Liver (tissue), 8 donors: ENCODE measurements at regions not wholly inside any gene's neighbourhood (a gene's known extent, or its start where the extent isn't known, plus 50 kb on each side); places are given as distances from the start of the nearest gene placed in this dataset.

ENCODE experiments used
- DNase-seq: peaks from one replicate; pipeline ENCODE4 v3.0.0-alpha.2; 2017; ENCODE audit warnings: low spot score
- H3K27ac ChIP-seq, 2 donors: one replicate each; pipeline ENCODE4 v1.7.0; 2013; ENCODE audit warnings: inconsistent platforms in 2 of 2, low read length in 2 of 2, control low read depth in 1 of 2, low read depth in 1 of 2, mild to moderate bottlenecking in 1 of 2
- H3K27me3 ChIP-seq, 4 donors: one replicate each; pipeline versions ENCODE4 v1.6.1 to v1.7.0; 2013; ENCODE audit warnings: low read length in 3 of 4, inconsistent platforms in 1 of 4, mild to moderate bottlenecking in 1 of 4, moderate library complexity in 1 of 4; ENCODE audit not compliant: control insufficient read depth in 4 of 4, insufficient read depth in 4 of 4
- H3K36me3 ChIP-seq, 4 donors: one replicate each; pipeline versions ENCODE4 v1.6.1 to v1.7.0; 2013; ENCODE audit warnings: low read length in 3 of 4, mild to moderate bottlenecking in 3 of 4, low read depth in 1 of 4, moderate library complexity in 1 of 4; ENCODE audit not compliant: control insufficient read depth in 4 of 4, insufficient read depth in 3 of 4
- H3K4me1 ChIP-seq, 4 donors: one replicate each; pipeline versions ENCODE4 v1.6.1 to v1.7.0; 2013; ENCODE audit warnings: low read length in 3 of 4, mild to moderate bottlenecking in 3 of 4, moderate library complexity in 1 of 4; ENCODE audit not compliant: control insufficient read depth in 4 of 4, insufficient read depth in 4 of 4
- H3K4me3 ChIP-seq, 3 donors: one replicate each; pipeline versions ENCODE4 v1.6.1 to v1.7.0; 2013; ENCODE audit warnings: low read length in 3 of 3, control low read depth in 1 of 3, low read depth in 1 of 3, mild to moderate bottlenecking in 1 of 3
- H3K9ac ChIP-seq, 2 donors: one replicate each; pipeline ENCODE4 v1.7.0; 2013; ENCODE audit warnings: low read length in 2 of 2, mild to moderate bottlenecking in 2 of 2, moderate library complexity in 2 of 2, control low read depth in 1 of 2, low read depth in 1 of 2
- H3K9me3 ChIP-seq, 4 donors: one replicate each; pipeline versions ENCODE4 v1.6.1 to v1.7.0; 2013; ENCODE audit warnings: low read length in 3 of 4; ENCODE audit not compliant: control insufficient read depth in 4 of 4
- FOXA1 ChIP-seq: IDR thresholded peaks from 2 replicates; pipeline ENCODE4 v1.6.1; 2016; ENCODE audit warnings: antibody characterized with exemption
- FOXA2 ChIP-seq: IDR thresholded peaks from 2 replicates; pipeline ENCODE4 v1.6.1; 2016; ENCODE audit warnings: antibody characterized with exemption
- GABPA ChIP-seq, 2 donors: IDR thresholded peaks in 1 of 2; conservative IDR thresholded peaks in 1 of 2; 2 replicates each; pipeline ENCODE4 v1.6.1; 2016; ENCODE audit warnings: antibody characterized with exemption in 2 of 2, mild to moderate bottlenecking in 1 of 2, moderate library complexity in 1 of 2
- HNF4A ChIP-seq, 2 donors: conservative IDR thresholded peaks; 2 replicates each; pipeline ENCODE4 v1.6.1; 2016; ENCODE audit warnings: antibody characterized with exemption in 2 of 2, mild to moderate bottlenecking in 2 of 2
- HNF4G ChIP-seq: IDR thresholded peaks from 2 replicates; pipeline ENCODE4 v1.6.1; 2016; ENCODE audit warnings: antibody characterized with exemption
- JUND ChIP-seq, 2 donors: IDR thresholded peaks; 2 replicates each; pipeline ENCODE4 v1.6.1; 2016; ENCODE audit warnings: antibody characterized with exemption in 2 of 2
- NR2F2 ChIP-seq: IDR thresholded peaks from 2 replicates; pipeline ENCODE4 v1.6.1; 2016; ENCODE audit warnings: antibody characterized with exemption
- RAD21 ChIP-seq, 2 donors: IDR thresholded peaks; 2 replicates each; pipeline ENCODE4 v1.6.1; 2016; ENCODE audit warnings: antibody characterized with exemption in 2 of 2, mild to moderate bottlenecking in 2 of 2
- RXRA ChIP-seq, 2 donors: IDR thresholded peaks; 2 replicates each; pipeline ENCODE4 v1.6.1; 2017 to 2018; ENCODE audit warnings: antibody characterized with exemption in 2 of 2, mild to moderate bottlenecking in 1 of 2
- SP1 ChIP-seq: IDR thresholded peaks from 2 replicates; pipeline ENCODE4 v1.6.1; 2018; ENCODE audit warnings: antibody characterized with exemption, mild to moderate bottlenecking
- TAF1 ChIP-seq: conservative IDR thresholded peaks from 2 replicates; pipeline ENCODE4 v1.6.1; 2016; ENCODE audit warnings: antibody characterized with exemption, mild to moderate bottlenecking
- YY1 ChIP-seq: IDR thresholded peaks from 2 replicates; pipeline ENCODE4 v1.6.1; 2016; ENCODE audit warnings: antibody characterized with exemption, mild to moderate bottlenecking
- WGBS: extraction: QIAGEN DNeasy Blood & Tissue Kit; methylation state at CpG from one replicate; pipeline ENCODE4 v1.1.7; 2013; 5-methylcytosine and 5-hydroxymethylcytosine counted together
- TF ChIP-seq, protein P1 (sequence below): fragments of 150-350 bp; IDR thresholded peaks from 2 replicates; pipeline ENCODE4 v1.5.1; 2017; ENCODE audit warnings: improper control_type of control experiment, low read depth, low read length; ENCODE audit not compliant: missing input control
- TF ChIP-seq, protein P2 (sequence below): IDR thresholded peaks from 2 replicates; pipeline ENCODE4 v1.6.1; 2016; ENCODE audit warnings: antibody characterized with exemption
- TF ChIP-seq, protein P3 (sequence below): IDR thresholded peaks from 2 replicates; pipeline ENCODE4 v1.6.1; 2016; ENCODE audit warnings: antibody characterized with exemption, mild to moderate bottlenecking
- donor health status: healthy.
- donor health status: healthy.
- donor health status: healthy.
- donor health status: healthy.
- donor health status: healthy.

- DNase-seq = no peak
- no peak overlapping the region for H3K4me3 ChIP-seq
- H3K36me3 ChIP-seq = no peaks in the 10 kb centered on the region
- no peak overlapping the region for H3K9ac ChIP-seq
- no peak for TF ChIP-seq RXRA (IDR thresholded peaks at IDR 0.05)
- no peak for TF ChIP-seq FOXA1
- TF ChIP-seq, protein P1, sequence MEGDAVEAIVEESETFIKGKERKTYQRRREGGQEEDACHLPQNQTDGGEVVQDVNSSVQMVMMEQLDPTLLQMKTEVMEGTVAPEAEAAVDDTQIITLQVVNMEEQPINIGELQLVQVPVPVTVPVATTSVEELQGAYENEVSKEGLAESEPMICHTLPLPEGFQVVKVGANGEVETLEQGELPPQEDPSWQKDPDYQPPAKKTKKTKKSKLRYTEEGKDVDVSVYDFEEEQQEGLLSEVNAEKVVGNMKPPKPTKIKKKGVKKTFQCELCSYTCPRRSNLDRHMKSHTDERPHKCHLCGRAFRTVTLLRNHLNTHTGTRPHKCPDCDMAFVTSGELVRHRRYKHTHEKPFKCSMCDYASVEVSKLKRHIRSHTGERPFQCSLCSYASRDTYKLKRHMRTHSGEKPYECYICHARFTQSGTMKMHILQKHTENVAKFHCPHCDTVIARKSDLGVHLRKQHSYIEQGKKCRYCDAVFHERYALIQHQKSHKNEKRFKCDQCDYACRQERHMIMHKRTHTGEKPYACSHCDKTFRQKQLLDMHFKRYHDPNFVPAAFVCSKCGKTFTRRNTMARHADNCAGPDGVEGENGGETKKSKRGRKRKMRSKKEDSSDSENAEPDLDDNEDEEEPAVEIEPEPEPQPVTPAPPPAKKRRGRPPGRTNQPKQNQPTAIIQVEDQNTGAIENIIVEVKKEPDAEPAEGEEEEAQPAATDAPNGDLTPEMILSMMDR = no peak
- no peaks in the 10 kb centered on the region for H3K9me3 ChIP-seq
- H3K27me3 ChIP-seq = no peaks in the 10 kb centered on the region
- no peak overlapping the region for H3K27ac ChIP-seq
- 71% methylated on average over 3 of the region's 3 CpGs for WGBS
- H3K4me1 ChIP-seq = no peaks in the 10 kb centered on the region
These were observed 82.6 kb upstream of the ARHGAP5 start for GRCh38 chr14:31994391-31995033.

DNA sequence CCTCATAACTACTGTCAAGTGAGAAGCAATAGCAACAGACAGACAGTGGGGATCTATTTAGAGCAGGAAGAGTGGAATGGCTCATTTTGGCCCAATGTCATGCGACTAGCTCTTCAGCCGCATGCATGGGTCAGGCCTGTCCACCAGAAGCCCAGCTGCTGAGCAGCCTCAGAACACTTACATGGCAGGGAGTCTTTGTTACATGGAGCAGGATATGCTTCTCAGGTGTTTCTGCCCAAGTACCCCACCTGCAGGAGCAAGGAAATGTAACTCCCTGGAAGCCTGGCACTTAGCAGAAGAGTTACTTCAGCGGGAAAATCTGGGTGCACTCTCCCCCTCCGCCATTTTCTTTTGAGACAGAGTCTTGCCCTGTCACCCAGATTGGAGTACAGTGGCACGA, 73.5 kb upstream of the ARHGAP5 start:
- H3K9me3 ChIP-seq = no peaks in the 10 kb centered on the region
- H3K4me1 ChIP-seq = no peaks in the 10 kb centered on the region
- 95% methylated on average over 5 of the region's 5 CpGs for WGBS
- no peaks in the 10 kb centered on the region for H3K36me3 ChIP-seq
- H3K27me3 ChIP-seq = no peaks in the 10 kb centered on the region
- TF ChIP-seq FOXA2 (no peak), YY1 (no peak), NR2F2 (no peak), RXRA (IDR thresholded peaks at IDR 0.05) (no peak), TAF1 (no peak), SP1 (no peak), HNF4G (no peak), RAD21 (IDR thresholded peaks at IDR 0.05) (no peak), FOXA1 (no peak)
- TF ChIP-seq, protein P2, sequence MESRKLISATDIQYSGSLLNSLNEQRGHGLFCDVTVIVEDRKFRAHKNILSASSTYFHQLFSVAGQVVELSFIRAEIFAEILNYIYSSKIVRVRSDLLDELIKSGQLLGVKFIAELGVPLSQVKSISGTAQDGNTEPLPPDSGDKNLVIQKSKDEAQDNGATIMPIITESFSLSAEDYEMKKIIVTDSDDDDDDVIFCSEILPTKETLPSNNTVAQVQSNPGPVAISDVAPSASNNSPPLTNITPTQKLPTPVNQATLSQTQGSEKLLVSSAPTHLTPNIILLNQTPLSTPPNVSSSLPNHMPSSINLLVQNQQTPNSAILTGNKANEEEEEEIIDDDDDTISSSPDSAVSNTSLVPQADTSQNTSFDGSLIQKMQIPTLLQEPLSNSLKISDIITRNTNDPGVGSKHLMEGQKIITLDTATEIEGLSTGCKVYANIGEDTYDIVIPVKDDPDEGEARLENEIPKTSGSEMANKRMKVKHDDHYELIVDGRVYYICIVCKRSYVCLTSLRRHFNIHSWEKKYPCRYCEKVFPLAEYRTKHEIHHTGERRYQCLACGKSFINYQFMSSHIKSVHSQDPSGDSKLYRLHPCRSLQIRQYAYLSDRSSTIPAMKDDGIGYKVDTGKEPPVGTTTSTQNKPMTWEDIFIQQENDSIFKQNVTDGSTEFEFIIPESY = no peak
- TF ChIP-seq, protein P1 = no peak
- H3K4me3 ChIP-seq = no peak overlapping the region
- no peak for DNase-seq
- H3K27ac ChIP-seq = no peak overlapping the region
- no peak overlapping the region for H3K9ac ChIP-seq

DNA sequence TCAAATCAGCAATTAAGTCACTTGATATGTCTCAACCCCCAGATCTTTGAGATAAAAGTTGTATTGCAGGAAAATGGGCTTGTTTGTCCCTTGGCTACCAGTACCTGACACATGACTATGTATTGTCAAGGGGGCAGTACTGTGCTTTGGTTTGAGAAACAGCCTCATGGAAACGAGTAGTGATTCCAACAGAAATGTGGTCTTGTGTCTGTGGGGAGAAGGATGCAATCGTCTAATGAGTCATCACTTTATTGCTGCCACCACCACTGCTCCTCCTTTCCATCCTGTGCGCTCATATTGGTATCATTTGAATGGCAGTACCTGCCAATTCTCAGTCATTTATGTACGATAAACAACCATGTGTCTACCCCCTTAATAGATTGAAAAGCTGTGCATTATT, 72.8 kb upstream of the ARHGAP5 start:
- no peak overlapping the region for H3K9ac ChIP-seq
- H3K4me3 ChIP-seq = no peak overlapping the region
- H3K27ac ChIP-seq = no peak overlapping the region
- no peaks in the 10 kb centered on the region for H3K4me1 ChIP-seq
- H3K9me3 ChIP-seq = no peaks in the 10 kb centered on the region
- H3K27me3 ChIP-seq = no peaks in the 10 kb centered on the region
- H3K36me3 ChIP-seq = no peaks in the 10 kb centered on the region
- TF ChIP-seq JUND (IDR thresholded peaks at IDR 0.05) (no peak), GABPA (IDR thresholded peaks at IDR 0.05 in 1 of 2, conservative IDR thresholded peaks at IDR 0.05 in 1 of 2) (no peak), HNF4G (no peak), TAF1 (no peak), HNF4A (conservative IDR thresholded peaks at IDR 0.05) (no peak)
- TF ChIP-seq, protein P3, sequence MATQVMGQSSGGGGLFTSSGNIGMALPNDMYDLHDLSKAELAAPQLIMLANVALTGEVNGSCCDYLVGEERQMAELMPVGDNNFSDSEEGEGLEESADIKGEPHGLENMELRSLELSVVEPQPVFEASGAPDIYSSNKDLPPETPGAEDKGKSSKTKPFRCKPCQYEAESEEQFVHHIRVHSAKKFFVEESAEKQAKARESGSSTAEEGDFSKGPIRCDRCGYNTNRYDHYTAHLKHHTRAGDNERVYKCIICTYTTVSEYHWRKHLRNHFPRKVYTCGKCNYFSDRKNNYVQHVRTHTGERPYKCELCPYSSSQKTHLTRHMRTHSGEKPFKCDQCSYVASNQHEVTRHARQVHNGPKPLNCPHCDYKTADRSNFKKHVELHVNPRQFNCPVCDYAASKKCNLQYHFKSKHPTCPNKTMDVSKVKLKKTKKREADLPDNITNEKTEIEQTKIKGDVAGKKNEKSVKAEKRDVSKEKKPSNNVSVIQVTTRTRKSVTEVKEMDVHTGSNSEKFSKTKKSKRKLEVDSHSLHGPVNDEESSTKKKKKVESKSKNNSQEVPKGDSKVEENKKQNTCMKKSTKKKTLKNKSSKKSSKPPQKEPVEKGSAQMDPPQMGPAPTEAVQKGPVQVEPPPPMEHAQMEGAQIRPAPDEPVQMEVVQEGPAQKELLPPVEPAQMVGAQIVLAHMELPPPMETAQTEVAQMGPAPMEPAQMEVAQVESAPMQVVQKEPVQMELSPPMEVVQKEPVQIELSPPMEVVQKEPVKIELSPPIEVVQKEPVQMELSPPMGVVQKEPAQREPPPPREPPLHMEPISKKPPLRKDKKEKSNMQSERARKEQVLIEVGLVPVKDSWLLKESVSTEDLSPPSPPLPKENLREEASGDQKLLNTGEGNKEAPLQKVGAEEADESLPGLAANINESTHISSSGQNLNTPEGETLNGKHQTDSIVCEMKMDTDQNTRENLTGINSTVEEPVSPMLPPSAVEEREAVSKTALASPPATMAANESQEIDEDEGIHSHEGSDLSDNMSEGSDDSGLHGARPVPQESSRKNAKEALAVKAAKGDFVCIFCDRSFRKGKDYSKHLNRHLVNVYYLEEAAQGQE = no peak
- WGBS = 83% methylated on average over 4 of the region's 4 CpGs
- no peak for DNase-seq
